Ovary (tissue), 7 donors: ENCODE measurements at regions not wholly inside any gene's neighbourhood (a gene's known extent, or its start where the extent isn't known, plus 50 kb on each side); places are given as distances from the start of the nearest gene placed in this dataset.

Experiments
- DNase-seq, 5 donors: peaks; one replicate each; pipeline ENCODE4 v3.0.0-alpha.2; 2019 to 2020
- H3K27ac ChIP-seq, 2 donors: fragments of 200-600 bp; one replicate each; pipeline versions ENCODE4 v1.5.1 to v1.8.0; 2019 to 2022
- H3K27me3 ChIP-seq: fragments of 200-600 bp; one replicate; pipeline ENCODE4 v1.8.0; 2022
- H3K36me3 ChIP-seq: fragments of 200-600 bp; sonication (generic); one replicate; pipeline ENCODE4 v1.5.1; 2019
- H3K4me1 ChIP-seq: one replicate; pipeline ENCODE4 v1.8.1; 2013; ENCODE audit warnings: mild to moderate bottlenecking, moderate library complexity; ENCODE audit not compliant: insufficient read depth
- H3K4me3 ChIP-seq: fragments of 200-600 bp; sonication (generic); one replicate; pipeline ENCODE4 v1.5.1; 2017
- H3K9me3 ChIP-seq, 2 donors: fragments of 200-600 bp in 1 of 2; sonication (generic) in 1 of 2; one replicate each; pipeline versions ENCODE4 v1.5.1 to v1.8.1; 2013 to 2019; ENCODE audit warnings: mild to moderate bottlenecking in 1 of 2, moderate library complexity in 1 of 2
- CTCF ChIP-seq, 3 donors: fragments of 450-650 bp in 2 of 3; fragments of 200-600 bp in 1 of 3; IDR thresholded peaks; one replicate each; pipeline versions ENCODE4 v1.5.1 to v1.8.0; 2016 to 2022; ENCODE audit warnings: antibody characterized with exemption in 3 of 3, mild to moderate bottlenecking in 1 of 3
- EP300 ChIP-seq: sonication (generic); formaldehyde crosslinking; IDR thresholded peaks from one replicate; pipeline ENCODE4 v1.6.1; 2017; ENCODE audit warnings: antibody characterized with exemption
- POLR2A ChIP-seq: fragments of 450-650 bp; IDR thresholded peaks from one replicate; pipeline ENCODE4 v1.6.1; 2017; ENCODE audit warnings: antibody characterized with exemption, mild to moderate bottlenecking, moderate library complexity
- WGBS, 3 donors: extraction: QIAGEN DNeasy Blood & Tissue Kit in 1 of 3; methylation state at CpG; one replicate each; pipeline versions ENCODE4 v1.1.5 to v1.1.7; 2013 to 2017; 5-methylcytosine and 5-hydroxymethylcytosine counted together
- intact Hi-C, 4 donors: fragments of 100-400 bp; cut with DNase I; formaldehyde crosslinking; loops; one replicate each; pipeline versions ENCODE4 v1.11.0 to v1.15.1; 2022 to 2023
- donor health status: DM: no; HTN: no; CAD: no; lungs with moderate emphysema.
- donor health status: DM: no; HTN: no; CAD: no.
- donor health status: Bipolar disorder and iron deficiency.
- donor health status: DM: no; HTN: no; CAD: no.
- donor health status: DM: yes; HTN: yes; CAD: no.

GRCh38 chr3:163785693-163786092, 1292.6 kb downstream of the SI start:
- no peak for TF ChIP-seq EP300
- TF ChIP-seq CTCF (IDR thresholded peaks at IDR 0.05), result no peak
- no peak for TF ChIP-seq POLR2A
- no peak for DNase-seq
- intact Hi-C loops, result no loop called here
- H3K27me3 ChIP-seq, result no peaks in the 10 kb centered on the region
- H3K4me3 ChIP-seq, result no peak overlapping the region
- no peak overlapping the region for H3K27ac ChIP-seq
- no peaks in the 10 kb centered on the region for H3K9me3 ChIP-seq
- H3K36me3 ChIP-seq, result no peaks in the 10 kb centered on the region
- H3K4me1 ChIP-seq, result no peaks in the 10 kb centered on the region

- no peaks in the 10 kb centered on the region for H3K36me3 ChIP-seq
- no peaks in the 10 kb centered on the region for H3K4me1 ChIP-seq
- H3K27me3 ChIP-seq, result no peaks in the 10 kb centered on the region
- TF ChIP-seq CTCF (IDR thresholded peaks at IDR 0.05) (no peak), EP300 (no peak), POLR2A (no peak)
- DNase-seq, result no peak
- intact Hi-C loops, result no loop called here
- no peaks in the 10 kb centered on the region for H3K9me3 ChIP-seq
- no peak overlapping the region for H3K27ac ChIP-seq
- 71 to 81% (median 79%) methylated on average over 13 of the region's 13 CpGs for WGBS, 3 donors
- no peak overlapping the region for H3K4me3 ChIP-seq
Observed at GRCh38 chr3:163779396-163780344, 1298.6 kb downstream of the SI start.

GRCh38 chr3:163776743-163777142, 1301.6 kb downstream of the SI start:
- intact Hi-C loops, result no loop called here
- no peak for DNase-seq
- Histone ChIP-seq H3K27me3 (no peaks in the 10 kb centered on the region), H3K36me3 (no peaks in the 10 kb centered on the region), H3K4me1 (no peaks in the 10 kb centered on the region), H3K4me3 (no peak overlapping the region), H3K27ac (no peak overlapping the region), H3K9me3 (no peaks in the 10 kb centered on the region)
- TF ChIP-seq POLR2A (no peak), EP300 (no peak), CTCF (IDR thresholded peaks at IDR 0.05) (no peak)

- no peak overlapping the region for H3K27ac ChIP-seq
- H3K4me3 ChIP-seq, result no peak overlapping the region
- DNase-seq, result no peak
Observed at GRCh38 chr3:163773136-163773535, 1305.2 kb downstream of the SI start.

More at GRCh38 chr3:163773136-163773535, 1305.2 kb downstream of the SI start:
- Histone ChIP-seq H3K9me3 (no peaks in the 10 kb centered on the region), H3K4me1 (no peaks in the 10 kb centered on the region), H3K36me3 (no peaks in the 10 kb centered on the region), H3K27me3 (no peaks in the 10 kb centered on the region)
- intact Hi-C loops, result no loop called here
- TF ChIP-seq CTCF (IDR thresholded peaks at IDR 0.05) (no peak), POLR2A (no peak), EP300 (no peak)
